ENCODE measurements at regions not wholly inside any gene's neighbourhood (a gene's known extent, or its start where the extent isn't known, plus 50 kb on each side); places are given as distances from the start of the nearest gene placed in this dataset.
"Not testable (repeated sequence)": the region's sequence is repeated elsewhere in the genome, so short reads cannot be mapped to it uniquely, and the experiment has no call there.

DNA sequence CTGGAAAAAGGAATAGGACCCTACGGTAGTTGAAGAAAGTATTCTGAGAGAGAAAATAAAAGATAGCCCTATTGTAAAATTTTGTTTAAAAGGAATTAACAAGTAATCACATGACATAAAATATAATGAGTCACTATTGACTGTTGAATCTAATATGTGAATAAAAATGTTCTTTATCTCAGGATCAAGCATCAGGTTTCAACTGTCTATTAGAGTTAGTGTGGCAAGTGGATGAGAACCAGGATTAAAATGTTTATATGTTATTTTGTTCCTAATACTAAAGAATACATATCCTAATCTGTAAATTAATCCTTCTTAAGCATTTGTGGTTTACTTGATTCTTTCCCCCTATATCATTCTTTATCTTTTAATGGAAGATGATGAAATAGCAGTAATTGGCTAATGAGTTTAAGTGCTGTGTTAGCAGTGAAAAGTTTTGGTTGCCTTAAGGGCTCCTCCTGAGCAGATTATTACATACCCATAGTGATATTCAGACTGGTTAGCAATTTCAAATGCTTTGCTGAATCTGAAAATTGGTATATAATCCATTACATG is 101.8 kb upstream of the BCHE start (continued):
- TF ChIP-seq RXRA (IDR thresholded peaks at IDR 0.05; ENCODE audit: borderline replicate concordance, low read depth), result no peak

DNA sequence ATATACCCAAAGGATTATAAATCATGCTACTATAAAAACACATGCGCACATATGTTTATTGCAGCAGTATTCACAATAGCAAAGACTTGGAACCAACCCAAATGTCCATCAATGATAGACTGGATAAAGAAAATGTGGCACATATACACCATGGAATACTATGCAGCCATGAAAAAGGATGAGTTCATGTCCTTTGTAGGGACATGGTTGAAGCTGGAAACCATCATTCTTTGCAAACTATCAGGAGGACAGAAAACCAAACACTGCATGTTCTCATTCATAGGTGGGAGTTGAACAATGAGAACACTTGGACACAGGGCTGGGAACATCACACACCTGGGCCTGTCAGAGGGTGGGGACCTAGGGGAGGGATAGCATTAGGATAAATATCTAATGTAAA is 98.9 kb upstream of the BCHE start:
- CTCF ChIA-PET, DNase-seq: not testable (repeated sequence)

DNA sequence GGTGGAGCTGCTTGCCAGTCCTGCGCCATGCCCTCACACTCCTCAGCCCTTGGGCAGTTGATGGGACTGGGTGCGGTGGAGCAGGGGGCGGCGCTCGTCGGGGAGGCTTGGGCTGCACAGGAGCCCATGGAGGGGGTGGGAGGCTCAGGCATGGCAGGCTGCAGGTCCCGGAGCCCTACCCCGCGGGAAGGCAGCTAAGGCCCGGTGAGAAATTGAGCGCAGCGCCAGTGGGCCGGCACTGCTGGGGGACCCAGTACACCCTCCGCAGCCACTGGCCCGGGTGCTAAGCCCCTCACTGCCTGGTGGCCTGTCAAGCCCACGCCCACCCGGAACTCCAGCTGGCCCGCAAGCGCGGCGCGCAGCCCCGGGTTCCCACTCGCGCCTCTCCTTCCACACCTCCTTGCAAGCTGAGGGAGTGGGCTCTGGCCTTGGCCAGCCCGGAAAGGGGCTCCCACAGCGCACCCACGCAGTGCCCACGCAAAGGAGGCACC is 87.1 kb upstream of the BCHE start:
- H3K4me1 ChIP-seq (ENCODE audit: control insufficient read depth in 1 of 2, insufficient read depth in 2 of 2, low read depth in 1 of 2, low read length in 1 of 2); POLR2A ChIA-PET; H2AFZ ChIP-seq (ENCODE audit: low read depth); H3K9me3 ChIP-seq; H3K9ac ChIP-seq; H3K27me3 ChIP-seq (ENCODE audit: insufficient read depth); H3K36me3 ChIP-seq (replicated peaks in 1 of 2; ENCODE audit: control insufficient read depth in 1 of 2, insufficient read depth in 2 of 2, low read length in 1 of 2); H3K4me3 ChIP-seq (ENCODE audit: low read depth in 2 of 2, low read length in 1 of 2); DNase-seq; H3K9me2 ChIP-seq; H3F3A ChIP-seq (replicated peaks; ENCODE audit: insufficient read depth); H3K79me2 ChIP-seq (ENCODE audit: insufficient read depth); H3K4me2 ChIP-seq; H3K27ac ChIP-seq (ENCODE audit: low read depth in 2 of 2, low read length in 1 of 2); H4K20me1 ChIP-seq (ENCODE audit: insufficient read depth): not testable (repeated sequence)
- CTCF ChIA-PET, result interaction anchor here (1.1 kb wide), 1 partner anchor 70 kb away, joined by 3 read pairs; no protein-coding TSS in a partner anchor
- WGBS (ENCODE audit: low lambda C conversion rate), result 52% methylated on average over 16 of the region's 29 CpGs

More for the DNA sequence above, 98.9 kb upstream of the BCHE start:
- H3K4me2 ChIP-seq; H3K4me1 ChIP-seq (ENCODE audit: control insufficient read depth in 1 of 2, insufficient read depth in 2 of 2, low read depth in 1 of 2, low read length in 1 of 2); H3K9ac ChIP-seq; H3K36me3 ChIP-seq (replicated peaks in 1 of 2; ENCODE audit: control insufficient read depth in 1 of 2, insufficient read depth in 2 of 2, low read length in 1 of 2); H2AFZ ChIP-seq (ENCODE audit: low read depth); H3K4me3 ChIP-seq (ENCODE audit: low read depth in 2 of 2, low read length in 1 of 2); H4K20me1 ChIP-seq (ENCODE audit: insufficient read depth); H3K27me3 ChIP-seq (ENCODE audit: insufficient read depth); H3F3A ChIP-seq (replicated peaks; ENCODE audit: insufficient read depth); H3K9me3 ChIP-seq; H3K27ac ChIP-seq (ENCODE audit: low read depth in 2 of 2, low read length in 1 of 2); H3K9me2 ChIP-seq; H3K79me2 ChIP-seq (ENCODE audit: insufficient read depth); POLR2A ChIA-PET: not testable (repeated sequence)
- WGBS (ENCODE audit: low lambda C conversion rate), result 83% methylated on average over 1 of the region's 1 CpG

DNA sequence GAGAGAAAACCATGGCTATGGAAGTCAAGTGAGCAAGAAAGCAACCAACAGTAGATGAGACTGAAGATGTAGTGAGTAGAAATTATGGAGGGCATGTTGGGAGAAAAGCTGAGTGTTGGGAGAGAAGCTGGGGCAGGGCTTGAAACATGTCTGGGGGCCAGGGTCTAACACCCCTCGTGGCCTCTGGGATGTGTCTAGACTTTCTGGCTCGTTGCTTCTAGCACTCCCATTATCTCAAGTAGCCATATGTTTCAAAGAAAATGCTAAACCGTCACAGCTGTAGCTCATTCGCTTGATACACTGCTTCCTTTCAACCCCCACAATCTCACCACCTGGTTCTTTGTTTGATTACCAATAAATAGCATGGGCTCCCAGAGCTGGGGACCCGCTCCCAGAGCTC is 83.8 kb upstream of the BCHE start:
- POLR2A ChIA-PET, result no interaction called here
- H3K27me3 ChIP-seq (ENCODE audit: insufficient read depth), result no peaks in the 10 kb centered on the region

More for the DNA sequence above, 83.8 kb upstream of the BCHE start:
- H2AFZ ChIP-seq (ENCODE audit: low read depth), result no peak overlapping the region
- no peaks in the 10 kb centered on the region for H3K9me3 ChIP-seq
- H3K9ac ChIP-seq, result no peak overlapping the region
- no peaks in the 10 kb centered on the region for H3F3A ChIP-seq (replicated peaks; ENCODE audit: insufficient read depth)
- no peak overlapping the region for H3K4me2 ChIP-seq
- no peak overlapping the region for H3K27ac ChIP-seq (ENCODE audit: low read depth in 2 of 2, low read length in 1 of 2)
- H4K20me1 ChIP-seq (ENCODE audit: insufficient read depth), result no peaks in the 10 kb centered on the region
- no peaks in the 10 kb centered on the region for H3K36me3 ChIP-seq (replicated peaks in 1 of 2; ENCODE audit: control insufficient read depth in 1 of 2, insufficient read depth in 2 of 2, low read length in 1 of 2)
- DNase-seq, result no peak
- H3K4me1 ChIP-seq (ENCODE audit: control insufficient read depth in 1 of 2, insufficient read depth in 2 of 2, low read depth in 1 of 2, low read length in 1 of 2), result no peaks in the 10 kb centered on the region
- CTCF ChIA-PET, result interaction anchor here (1.8 kb wide), 1 partner anchor 66 kb away, joined by 4 read pairs; no protein-coding TSS in a partner anchor
- no peak overlapping the region for H3K4me3 ChIP-seq (ENCODE audit: low read depth in 2 of 2, low read length in 1 of 2)
- WGBS (ENCODE audit: low lambda C conversion rate), result 3% methylated on average over 5 of the region's 5 CpGs
- no peaks in the 10 kb centered on the region for H3K79me2 ChIP-seq (ENCODE audit: insufficient read depth)
- H3K9me2 ChIP-seq, result no peaks in the 10 kb centered on the region
- TF ChIP-seq, protein P1, sequence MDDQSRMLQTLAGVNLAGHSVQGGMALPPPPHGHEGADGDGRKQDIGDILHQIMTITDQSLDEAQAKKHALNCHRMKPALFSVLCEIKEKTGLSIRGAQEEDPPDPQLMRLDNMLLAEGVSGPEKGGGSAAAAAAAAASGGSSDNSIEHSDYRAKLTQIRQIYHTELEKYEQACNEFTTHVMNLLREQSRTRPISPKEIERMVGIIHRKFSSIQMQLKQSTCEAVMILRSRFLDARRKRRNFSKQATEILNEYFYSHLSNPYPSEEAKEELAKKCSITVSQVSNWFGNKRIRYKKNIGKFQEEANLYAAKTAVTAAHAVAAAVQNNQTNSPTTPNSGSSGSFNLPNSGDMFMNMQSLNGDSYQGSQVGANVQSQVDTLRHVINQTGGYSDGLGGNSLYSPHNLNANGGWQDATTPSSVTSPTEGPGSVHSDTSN (IDR thresholded peaks at IDR 0.05), result no peak
- TF ChIP-seq REST (IDR thresholded peaks at IDR 0.05; ENCODE audit: low read depth, low read length) (no peak), NRF1 (IDR thresholded peaks at IDR 0.05; ENCODE audit: low read depth, low read length) (no peak), MEF2A (IDR thresholded peaks at IDR 0.05; ENCODE audit: borderline replicate concordance, low read depth) (no peak), SMC3 (IDR thresholded peaks at IDR 0.05; ENCODE audit: low read depth, low read length) (no peak), MXI1 (IDR thresholded peaks at IDR 0.05; ENCODE audit: low read depth, low read length) (no peak), TEAD4 (IDR thresholded peaks at IDR 0.05; ENCODE audit: borderline replicate concordance, insufficient read depth) (no peak)
- TF ChIP-seq, protein P2, sequence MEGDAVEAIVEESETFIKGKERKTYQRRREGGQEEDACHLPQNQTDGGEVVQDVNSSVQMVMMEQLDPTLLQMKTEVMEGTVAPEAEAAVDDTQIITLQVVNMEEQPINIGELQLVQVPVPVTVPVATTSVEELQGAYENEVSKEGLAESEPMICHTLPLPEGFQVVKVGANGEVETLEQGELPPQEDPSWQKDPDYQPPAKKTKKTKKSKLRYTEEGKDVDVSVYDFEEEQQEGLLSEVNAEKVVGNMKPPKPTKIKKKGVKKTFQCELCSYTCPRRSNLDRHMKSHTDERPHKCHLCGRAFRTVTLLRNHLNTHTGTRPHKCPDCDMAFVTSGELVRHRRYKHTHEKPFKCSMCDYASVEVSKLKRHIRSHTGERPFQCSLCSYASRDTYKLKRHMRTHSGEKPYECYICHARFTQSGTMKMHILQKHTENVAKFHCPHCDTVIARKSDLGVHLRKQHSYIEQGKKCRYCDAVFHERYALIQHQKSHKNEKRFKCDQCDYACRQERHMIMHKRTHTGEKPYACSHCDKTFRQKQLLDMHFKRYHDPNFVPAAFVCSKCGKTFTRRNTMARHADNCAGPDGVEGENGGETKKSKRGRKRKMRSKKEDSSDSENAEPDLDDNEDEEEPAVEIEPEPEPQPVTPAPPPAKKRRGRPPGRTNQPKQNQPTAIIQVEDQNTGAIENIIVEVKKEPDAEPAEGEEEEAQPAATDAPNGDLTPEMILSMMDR (IDR thresholded peaks at IDR 0.05), result no peak
